ENCODE measurements at regions not wholly inside any gene's neighbourhood (a gene's known extent, or its start where the extent isn't known, plus 50 kb on each side); places are given as distances from the start of the nearest gene placed in this dataset.
"Not testable (repeated sequence)": the region's sequence is repeated elsewhere in the genome, so short reads cannot be mapped to it uniquely, and the experiment has no call there.

GRCh38 chr11:3519841-3520240 lies 122.0 kb downstream of the ART5 start:
- TF ChIP-seq CTCF, POLR2A, POLR2AphosphoS5 (IDR thresholded peaks at IDR 0.05): not testable (repeated sequence)
